ENCODE measurements at regions not wholly inside any gene's neighbourhood (a gene's known extent, or its start where the extent isn't known, plus 50 kb on each side); places are given as distances from the start of the nearest gene placed in this dataset.

DNA sequence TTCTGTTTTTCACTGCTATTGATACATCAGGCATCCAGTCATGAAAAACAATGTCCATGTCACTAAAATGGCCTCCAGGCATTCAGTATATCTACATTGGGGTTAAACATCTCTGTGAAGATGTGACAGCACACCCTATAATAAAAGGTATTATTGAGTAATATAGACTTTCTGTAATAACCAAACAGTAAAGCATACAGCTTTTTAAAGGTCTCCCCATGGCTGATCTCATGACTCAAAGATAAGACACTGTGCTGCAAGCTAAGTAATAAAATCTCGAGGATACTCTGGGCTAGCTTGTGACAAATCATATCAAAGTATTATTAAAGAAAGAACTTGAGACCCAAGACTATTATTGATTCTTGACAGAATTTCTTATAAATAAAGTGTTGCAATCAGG is 613.1 kb upstream of the PKN2 start:
- no peak for DNase-seq (ENCODE audit: low spot score)

DNA sequence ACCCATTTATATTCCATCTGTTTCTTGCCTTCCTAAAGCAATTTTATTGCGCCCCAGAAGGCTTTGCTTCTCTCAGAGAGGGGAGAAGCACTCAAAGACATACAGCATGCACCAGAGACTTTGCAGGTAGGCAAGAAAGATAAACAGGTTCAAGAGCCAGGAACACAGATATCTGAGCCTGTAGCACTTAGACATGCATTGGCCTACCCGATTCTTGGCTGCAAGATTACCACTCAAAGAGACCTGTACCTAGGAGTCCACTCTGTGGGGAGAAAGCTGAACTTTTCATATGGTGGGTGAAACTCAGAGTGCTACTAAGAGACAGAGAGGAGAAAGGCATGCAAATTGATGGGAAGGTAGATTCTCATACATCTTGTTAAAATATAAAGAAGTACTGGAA is 609.4 kb upstream of the PKN2 start:
- no peak for DNase-seq (ENCODE audit: low spot score)

DNA sequence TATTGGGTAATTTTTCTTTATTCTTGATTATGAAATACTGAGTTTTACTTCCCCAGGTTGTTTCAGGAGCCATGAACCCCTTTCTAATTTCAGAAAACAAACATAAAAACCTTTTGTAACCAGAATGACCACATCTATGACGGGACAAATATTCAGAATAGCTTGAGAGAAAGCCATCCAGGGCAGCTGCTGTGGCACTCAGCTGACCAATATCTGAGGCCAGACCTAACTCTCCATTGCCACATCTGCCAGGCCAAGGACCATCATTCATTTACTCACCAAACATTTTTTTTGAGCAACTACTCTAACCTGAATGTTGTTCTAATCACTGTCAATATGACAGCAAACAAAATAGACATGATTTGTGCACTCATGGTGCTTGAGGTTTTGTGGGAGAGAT is 608.3 kb upstream of the PKN2 start:
- no peak for DNase-seq (ENCODE audit: low spot score)

- DNase-seq (ENCODE audit: low spot score) = no peak
Measured at GRCh38 chr1:88079036-88079435, 605.0 kb upstream of the PKN2 start.

GRCh38 chr1:88080875-88081274 is 603.2 kb upstream of the PKN2 start:
- DNase-seq (ENCODE audit: low spot score) = no peak

DNA sequence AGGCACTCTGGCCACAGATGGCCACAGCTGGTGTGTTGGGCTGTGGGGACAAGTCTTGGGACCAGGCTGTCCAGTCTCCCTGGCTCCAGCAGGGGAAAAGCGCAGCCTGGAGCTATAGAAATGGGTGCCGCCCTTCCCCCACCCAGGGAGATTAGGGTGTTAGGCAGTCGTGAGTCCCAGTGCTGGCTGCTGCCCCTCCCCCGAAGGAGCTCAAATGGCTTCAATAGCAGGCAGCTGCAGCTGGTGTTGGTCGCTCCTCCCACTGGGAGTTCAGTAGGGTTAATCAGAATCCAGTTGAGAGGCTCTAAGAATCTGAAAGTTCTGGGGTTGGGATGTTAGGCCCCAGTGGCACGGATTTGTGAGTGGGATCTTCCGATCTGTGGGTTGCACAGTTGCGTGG is 595.6 kb upstream of the PKN2 start:
- DNase-seq (ENCODE audit: low spot score) = no peak

DNA sequence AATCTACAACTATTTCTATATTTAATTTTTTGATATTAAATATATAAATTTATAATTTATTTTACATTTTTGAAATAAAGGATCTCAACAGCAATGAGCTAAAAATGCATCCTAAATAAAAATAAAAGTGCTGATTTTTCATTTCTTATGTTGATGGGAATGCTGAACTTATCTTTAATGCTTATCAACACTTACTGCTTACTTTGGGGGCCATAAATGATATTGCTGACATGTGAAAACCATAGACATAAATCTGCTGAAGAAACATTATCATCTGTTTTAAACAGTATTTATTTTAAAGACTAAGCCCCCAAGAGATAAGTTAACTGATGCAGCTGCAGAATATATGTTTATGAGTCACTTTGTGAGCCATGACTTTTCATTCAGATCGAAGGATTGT is 594.1 kb upstream of the PKN2 start:
- no peak for DNase-seq (ENCODE audit: low spot score)

DNA sequence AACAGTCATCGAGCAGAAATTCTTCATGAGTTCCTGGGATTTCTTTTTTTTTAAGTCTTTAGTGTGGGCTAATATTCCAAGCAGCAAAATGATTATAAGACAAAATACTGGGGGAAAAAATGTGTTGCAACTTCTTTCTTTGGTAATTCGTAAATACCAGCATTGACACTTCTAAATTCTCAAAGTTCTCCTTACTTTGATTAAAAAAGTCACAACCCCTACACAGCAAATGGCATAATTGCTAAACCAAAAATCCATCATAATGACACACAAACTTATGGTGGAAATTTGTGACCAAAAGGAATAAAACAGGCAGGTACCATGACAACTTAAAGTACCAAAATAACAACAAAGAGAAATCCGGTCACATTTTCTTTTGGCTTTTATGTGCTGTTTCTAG is 585.2 kb upstream of the PKN2 start:
- no peak for DNase-seq (ENCODE audit: low spot score)

DNA sequence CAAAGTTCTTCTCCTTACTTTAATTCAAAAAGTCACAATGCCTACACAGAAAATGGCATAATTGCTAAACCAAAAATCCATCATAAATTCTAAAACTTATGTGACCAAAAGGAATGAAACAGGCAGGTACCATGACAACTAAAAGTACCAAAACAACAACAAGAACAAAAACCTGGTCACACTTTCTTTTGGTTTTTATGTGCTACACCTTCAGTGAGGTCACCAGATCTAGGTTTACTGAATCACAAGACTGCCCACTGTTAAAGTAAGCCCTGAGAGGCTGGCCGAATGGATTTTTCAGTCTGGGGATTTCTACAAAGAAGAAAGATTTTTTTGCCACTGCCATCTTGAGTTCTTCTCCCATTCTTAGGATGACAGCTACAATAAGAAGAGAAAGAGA is 583.0 kb upstream of the PKN2 start:
- no peak for DNase-seq (ENCODE audit: low spot score)

- no peak for DNase-seq (ENCODE audit: low spot score)
Measured at GRCh38 chr1:88104236-88104635, 579.8 kb upstream of the PKN2 start.

GRCh38 chr1:88104886-88105285 is 579.2 kb upstream of the PKN2 start:
- DNase-seq (ENCODE audit: low spot score) = no peak

DNA sequence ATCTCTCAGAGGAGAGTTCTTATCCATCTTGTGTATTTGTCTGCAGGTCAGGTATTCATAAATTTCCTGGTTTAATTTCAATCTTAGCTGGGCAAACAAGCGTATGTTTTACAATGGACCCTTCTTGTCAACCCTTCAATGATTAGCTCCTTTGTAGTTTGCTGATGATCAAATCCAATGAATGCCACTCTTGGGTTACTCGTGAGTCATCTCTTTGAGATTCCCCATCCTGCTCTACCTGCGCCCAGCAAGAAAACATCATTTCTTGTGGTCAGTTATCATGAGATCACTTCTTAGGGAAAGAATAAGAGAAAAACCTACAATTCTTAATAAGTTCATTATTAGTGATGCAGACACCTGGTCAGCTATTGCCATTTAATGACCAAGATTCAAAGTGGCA is 572.3 kb upstream of the PKN2 start:
- DNase-seq (ENCODE audit: low spot score) = no peak

DNA sequence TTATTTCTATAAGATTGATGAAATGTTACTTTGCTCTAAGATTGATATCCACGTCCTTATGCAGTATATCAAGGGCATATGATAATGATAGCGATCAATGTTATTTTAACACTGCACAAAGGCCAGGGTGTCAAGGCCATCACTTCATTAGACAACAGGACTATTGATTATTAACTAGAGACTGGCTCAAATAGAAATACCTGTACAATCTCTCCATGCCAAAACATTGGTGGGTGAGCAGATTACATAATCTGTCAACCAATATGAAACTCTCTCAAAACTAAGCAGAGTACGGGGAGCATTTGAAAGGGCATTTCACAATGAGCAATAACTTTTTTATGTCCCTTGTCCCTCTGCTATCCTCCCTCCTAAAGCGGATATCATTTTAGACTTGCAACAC is 566.5 kb upstream of the PKN2 start:
- DNase-seq (ENCODE audit: low spot score) = no peak

- DNase-seq (ENCODE audit: low spot score) = no peak
Measured at GRCh38 chr1:88118176-88118845, 565.8 kb upstream of the PKN2 start.

DNA sequence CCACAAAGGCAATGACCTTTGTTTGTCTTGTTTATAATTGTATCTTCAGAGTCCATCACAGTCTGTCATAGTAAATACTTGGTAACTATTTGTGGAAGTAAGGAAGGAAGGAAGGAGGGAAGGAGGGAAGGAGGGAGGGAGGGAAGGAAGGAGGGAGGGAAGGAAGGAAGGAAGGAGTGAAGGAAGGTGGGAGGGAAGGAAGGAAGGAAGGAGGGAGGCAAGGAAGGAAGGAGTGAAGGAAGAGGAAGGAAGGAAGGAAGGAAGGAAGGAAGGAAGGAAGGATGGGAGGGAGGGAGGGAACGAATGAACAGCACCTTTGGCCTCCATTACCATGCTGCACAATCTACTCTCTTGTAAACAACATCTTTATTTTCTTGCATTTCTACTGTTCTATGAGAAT is 559.5 kb upstream of the PKN2 start:
- no peak for DNase-seq (ENCODE audit: low spot score)

DNA sequence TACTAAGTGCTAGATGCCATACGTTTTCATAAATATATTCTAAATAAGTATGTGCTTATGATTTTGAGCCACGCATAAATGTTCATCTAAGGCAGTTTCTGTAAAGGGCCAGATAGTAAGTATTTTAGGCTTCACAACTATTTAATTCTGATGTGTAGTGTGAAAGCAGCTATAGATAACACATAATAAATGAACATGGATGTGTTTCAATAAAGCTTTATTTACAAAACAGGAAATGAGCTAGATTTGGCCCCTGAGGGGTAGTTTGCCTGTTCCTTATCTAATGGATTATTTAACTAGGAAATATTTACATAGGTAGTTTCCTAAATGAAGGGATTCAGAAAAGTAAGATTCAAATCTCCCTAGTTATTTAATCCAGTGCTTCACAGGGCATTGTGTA is 557.6 kb upstream of the PKN2 start:
- no peak for DNase-seq (ENCODE audit: low spot score)

- DNase-seq (ENCODE audit: low spot score) = no peak
Measured at GRCh38 chr1:88133991-88134390, 550.1 kb upstream of the PKN2 start.

DNA sequence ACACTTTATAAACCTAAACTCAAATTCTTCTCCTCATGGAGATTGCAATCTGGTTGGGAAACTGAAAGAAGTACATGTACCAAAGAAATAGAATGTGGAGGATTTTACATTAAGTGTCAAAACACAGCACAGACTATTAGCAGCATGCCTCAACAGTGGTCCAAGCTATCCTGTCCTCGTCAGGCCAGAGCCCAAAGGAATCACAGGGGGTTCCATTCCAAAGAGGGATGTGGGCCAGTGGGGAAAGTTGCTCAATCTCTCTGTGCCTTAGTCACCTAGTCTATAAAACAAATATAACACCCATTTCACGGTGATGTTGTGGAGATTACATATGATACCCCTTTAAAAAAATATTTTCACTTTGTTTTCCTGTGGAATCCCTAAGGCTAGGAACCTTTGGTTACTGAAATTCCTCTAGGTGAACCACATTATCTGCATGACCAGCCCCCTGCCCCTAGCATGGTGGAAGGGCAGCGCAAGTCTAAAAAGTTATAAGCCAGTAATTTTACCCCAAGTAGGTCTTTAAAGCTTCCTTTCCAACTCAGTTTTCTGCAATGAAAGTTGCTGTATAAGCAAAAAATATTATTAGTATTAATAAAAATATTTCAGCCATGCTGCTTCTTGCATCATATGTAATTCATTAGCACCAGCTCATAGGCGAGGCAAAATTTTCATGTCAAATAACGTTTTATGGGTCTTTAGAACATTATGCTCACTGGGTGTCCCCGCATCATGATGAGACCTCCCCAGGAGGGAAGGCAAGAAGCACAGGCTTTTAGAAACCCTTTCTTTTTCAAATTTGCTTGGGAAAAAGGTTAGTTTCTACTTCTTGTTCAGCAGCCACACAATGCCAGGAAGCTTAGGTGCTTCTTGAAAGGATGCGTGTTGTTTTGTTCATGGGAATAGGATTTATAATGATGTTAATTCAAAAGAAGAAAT is 548.8 kb upstream of the PKN2 start:
- no peak for DNase-seq (ENCODE audit: low spot score)

DNA sequence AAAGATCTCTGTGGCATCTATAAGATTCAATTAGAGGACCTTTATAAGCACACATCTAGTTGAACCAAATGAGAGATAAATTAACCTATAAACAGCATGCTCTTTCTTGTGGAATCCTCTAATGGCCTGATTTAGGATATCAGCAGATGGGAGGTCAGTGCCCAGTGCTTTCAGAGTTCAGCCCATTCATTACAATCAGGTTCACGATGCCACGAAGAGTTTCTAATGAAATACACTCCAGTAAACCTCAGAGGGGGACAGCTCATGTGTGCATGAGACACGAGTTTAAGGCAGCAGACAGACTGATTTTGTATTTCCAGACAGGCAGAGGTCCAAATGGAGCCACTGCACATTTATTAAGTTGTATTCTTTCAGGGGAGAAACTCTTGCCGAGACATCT is 544.4 kb upstream of the PKN2 start:
- DNase-seq (ENCODE audit: low spot score) = no peak

DNA sequence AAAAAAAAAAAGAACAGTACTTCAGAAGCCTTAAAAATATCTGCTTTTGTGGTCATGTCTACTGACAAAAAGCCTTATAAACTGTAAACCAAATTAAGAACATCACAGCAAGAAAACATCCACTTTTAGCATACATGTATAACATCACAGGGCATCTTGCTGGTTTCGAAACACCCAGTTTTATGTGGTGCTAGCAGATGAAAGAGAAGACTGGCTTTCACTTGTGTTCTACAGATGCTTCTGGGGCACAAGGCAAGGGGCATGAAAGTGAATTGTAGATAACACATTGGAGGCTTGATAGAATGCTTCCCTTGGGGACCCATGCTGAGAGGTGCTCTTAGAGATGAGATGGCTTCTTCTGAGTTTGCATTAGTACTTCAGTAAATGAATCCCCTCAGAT is 543.7 kb upstream of the PKN2 start:
- DNase-seq (ENCODE audit: low spot score) = no peak

DNA sequence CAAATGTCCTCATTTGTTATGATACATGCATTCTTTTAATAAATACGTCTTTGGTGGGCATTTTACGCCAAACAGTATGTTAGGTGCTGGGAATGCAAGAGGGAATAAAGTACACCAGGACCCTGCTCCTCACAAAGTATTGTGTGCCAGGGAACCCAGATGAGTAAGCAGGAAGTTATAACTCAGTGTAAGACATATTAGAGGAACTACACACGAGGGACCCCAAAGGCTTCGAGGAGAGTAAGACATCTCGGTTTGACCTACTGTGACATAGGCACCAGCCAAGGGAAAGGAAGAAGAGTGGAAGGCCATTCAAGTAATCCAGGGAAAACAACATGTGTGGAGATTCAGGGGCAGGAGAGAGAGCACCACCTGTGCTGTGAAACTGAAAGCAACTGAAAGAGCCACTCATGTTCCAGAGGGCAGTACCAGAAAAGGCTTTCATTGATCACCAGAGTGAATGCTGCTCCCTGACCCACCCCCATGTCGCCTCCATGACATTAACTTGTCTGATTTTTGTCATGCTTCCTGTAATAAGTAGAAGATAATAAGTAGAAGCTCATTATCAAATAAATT is 542.5 kb upstream of the PKN2 start:
- DNase-seq (ENCODE audit: low spot score) = no peak

GRCh38 chr1:88145752-88146151 is 538.3 kb upstream of the PKN2 start:
- no peak for DNase-seq (ENCODE audit: low spot score)

- no peak for DNase-seq (ENCODE audit: low spot score)
Measured at GRCh38 chr1:88149686-88150085, 534.4 kb upstream of the PKN2 start.

Data from putamen (tissue), 1 donor.